C4-2B (cell line): ENCODE measurements at regions not wholly inside any gene's neighbourhood (a gene's known extent, or its start where the extent isn't known, plus 50 kb on each side); places are given as distances from the start of the nearest gene placed in this dataset.

Experiments used
- ZFX ChIP-seq: fragments of 450-650 bp; IDR thresholded peaks from 2 replicates; pipeline ENCODE4 v1.6.1; 2017
- TF ChIP-seq, protein P1 (sequence below): fragments of 450-650 bp; conservative IDR thresholded peaks from 2 replicates; pipeline ENCODE4 v1.5.1; 2017; ENCODE audit warnings: mild to moderate bottlenecking

DNA sequence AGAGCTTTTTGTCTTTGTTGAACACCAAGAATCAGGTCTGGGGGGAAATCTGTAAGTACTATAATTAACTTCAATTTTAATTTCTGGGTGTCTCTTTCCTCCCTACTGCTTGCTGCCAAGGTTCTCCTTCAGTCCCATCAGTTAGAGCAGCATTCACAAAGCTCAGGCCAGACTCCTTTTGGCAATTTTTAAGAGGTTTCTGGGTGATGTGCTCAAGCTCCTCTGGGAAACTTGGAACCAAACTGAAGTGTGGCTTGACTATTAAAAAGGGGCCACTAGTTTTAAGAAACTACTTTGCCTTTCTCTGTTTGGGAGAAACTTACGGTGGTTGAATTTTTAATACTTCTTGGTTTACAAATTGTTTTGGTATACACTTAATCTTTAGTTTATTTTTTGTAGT lies 227.7 kb upstream of the SOX2 start:
- TF ChIP-seq, protein P1, sequence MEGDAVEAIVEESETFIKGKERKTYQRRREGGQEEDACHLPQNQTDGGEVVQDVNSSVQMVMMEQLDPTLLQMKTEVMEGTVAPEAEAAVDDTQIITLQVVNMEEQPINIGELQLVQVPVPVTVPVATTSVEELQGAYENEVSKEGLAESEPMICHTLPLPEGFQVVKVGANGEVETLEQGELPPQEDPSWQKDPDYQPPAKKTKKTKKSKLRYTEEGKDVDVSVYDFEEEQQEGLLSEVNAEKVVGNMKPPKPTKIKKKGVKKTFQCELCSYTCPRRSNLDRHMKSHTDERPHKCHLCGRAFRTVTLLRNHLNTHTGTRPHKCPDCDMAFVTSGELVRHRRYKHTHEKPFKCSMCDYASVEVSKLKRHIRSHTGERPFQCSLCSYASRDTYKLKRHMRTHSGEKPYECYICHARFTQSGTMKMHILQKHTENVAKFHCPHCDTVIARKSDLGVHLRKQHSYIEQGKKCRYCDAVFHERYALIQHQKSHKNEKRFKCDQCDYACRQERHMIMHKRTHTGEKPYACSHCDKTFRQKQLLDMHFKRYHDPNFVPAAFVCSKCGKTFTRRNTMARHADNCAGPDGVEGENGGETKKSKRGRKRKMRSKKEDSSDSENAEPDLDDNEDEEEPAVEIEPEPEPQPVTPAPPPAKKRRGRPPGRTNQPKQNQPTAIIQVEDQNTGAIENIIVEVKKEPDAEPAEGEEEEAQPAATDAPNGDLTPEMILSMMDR = no peak
- no peak for TF ChIP-seq ZFX
